ENCODE measurements at regions not wholly inside any gene's neighbourhood (a gene's known extent, or its start where the extent isn't known, plus 50 kb on each side); places are given as distances from the start of the nearest gene placed in this dataset.

DNA sequence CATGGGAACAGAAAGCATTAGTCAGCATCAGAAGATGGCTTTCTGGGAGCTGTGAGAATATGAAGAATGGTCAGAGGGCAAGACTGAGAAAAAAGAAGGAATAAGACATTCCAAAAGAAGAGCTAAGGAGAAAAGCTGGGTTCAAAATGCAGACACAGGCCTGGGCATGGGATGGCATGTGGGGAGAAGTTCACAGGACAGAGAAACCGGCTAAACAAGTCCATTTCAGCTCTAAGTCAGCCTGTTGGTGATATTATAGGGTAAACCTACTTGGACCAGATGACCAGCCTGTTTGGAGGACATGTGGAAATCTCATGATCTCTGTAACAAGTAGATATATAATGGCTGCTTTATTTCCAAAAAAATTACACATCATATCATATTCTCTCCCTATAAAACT lies 91.7 kb upstream of the MEIS1 start:
- no peak for ATAC-seq
- Histone ChIP-seq H3K27me3 (no peaks in the 10 kb centered on the region), H3K4me1 (no peaks in the 10 kb centered on the region), H3K36me3 (replicated peaks in 1 of 2; ENCODE audit: insufficient read depth in 1 of 2, low read depth in 2 of 2) (no peaks in the 10 kb centered on the region), H3K4me3 (no peak overlapping the region), H3K9me3 (no peaks in the 10 kb centered on the region), H3K27ac (no peak overlapping the region)
- DNase-seq, result no peak
- intact Hi-C loops (cut with DNase I), result no loop called here
- no peak for TF ChIP-seq POLR2A (IDR thresholded peaks at IDR 0.05)
- TF ChIP-seq, protein P1, sequence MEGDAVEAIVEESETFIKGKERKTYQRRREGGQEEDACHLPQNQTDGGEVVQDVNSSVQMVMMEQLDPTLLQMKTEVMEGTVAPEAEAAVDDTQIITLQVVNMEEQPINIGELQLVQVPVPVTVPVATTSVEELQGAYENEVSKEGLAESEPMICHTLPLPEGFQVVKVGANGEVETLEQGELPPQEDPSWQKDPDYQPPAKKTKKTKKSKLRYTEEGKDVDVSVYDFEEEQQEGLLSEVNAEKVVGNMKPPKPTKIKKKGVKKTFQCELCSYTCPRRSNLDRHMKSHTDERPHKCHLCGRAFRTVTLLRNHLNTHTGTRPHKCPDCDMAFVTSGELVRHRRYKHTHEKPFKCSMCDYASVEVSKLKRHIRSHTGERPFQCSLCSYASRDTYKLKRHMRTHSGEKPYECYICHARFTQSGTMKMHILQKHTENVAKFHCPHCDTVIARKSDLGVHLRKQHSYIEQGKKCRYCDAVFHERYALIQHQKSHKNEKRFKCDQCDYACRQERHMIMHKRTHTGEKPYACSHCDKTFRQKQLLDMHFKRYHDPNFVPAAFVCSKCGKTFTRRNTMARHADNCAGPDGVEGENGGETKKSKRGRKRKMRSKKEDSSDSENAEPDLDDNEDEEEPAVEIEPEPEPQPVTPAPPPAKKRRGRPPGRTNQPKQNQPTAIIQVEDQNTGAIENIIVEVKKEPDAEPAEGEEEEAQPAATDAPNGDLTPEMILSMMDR (IDR thresholded peaks at IDR 0.05), result no peak
- WGBS, 2 donors, result 71 to 72% methylated on average over 1 of the region's 1 CpG

- H3K4me3 ChIP-seq, result no peak overlapping the region
- H3K27ac ChIP-seq, result no peak overlapping the region
- no peaks in the 10 kb centered on the region for H3K9me3 ChIP-seq
- H3K4me1 ChIP-seq, result no peaks in the 10 kb centered on the region
- intact Hi-C loops (cut with DNase I), result no loop called here
- no peak for ATAC-seq
- no peak for TF ChIP-seq POLR2A (IDR thresholded peaks at IDR 0.05)
- no peak for DNase-seq
- 77 to 83% methylated on average over 5 of the region's 5 CpGs for WGBS, 2 donors
- no peaks in the 10 kb centered on the region for H3K36me3 ChIP-seq (replicated peaks in 1 of 2; ENCODE audit: insufficient read depth in 1 of 2, low read depth in 2 of 2)
- no peaks in the 10 kb centered on the region for H3K27me3 ChIP-seq
These were observed 94.4 kb upstream of the MEIS1 start for GRCh38 chr2:66340521-66340920.

GRCh38 chr2:66334237-66335029 lies 100.5 kb upstream of the MEIS1 start:
- H3K4me3 ChIP-seq, result no peak overlapping the region
- ATAC-seq, result no peak
- H3K9me3 ChIP-seq, result no peaks in the 10 kb centered on the region
- DNase-seq, result no peak
- no peaks in the 10 kb centered on the region for H3K4me1 ChIP-seq
- H3K27ac ChIP-seq, result no peak overlapping the region
- H3K36me3 ChIP-seq (replicated peaks in 1 of 2; ENCODE audit: insufficient read depth in 1 of 2, low read depth in 2 of 2), result no peaks in the 10 kb centered on the region
- intact Hi-C loops (cut with DNase I), result no loop called here
- no peaks in the 10 kb centered on the region for H3K27me3 ChIP-seq
- WGBS, 2 donors, result 71 to 77% methylated on average over 10 of the region's 10 CpGs
- TF ChIP-seq POLR2A (IDR thresholded peaks at IDR 0.05), result no peak
- TF ChIP-seq, protein P1 (IDR thresholded peaks at IDR 0.05), result no peak

- Histone ChIP-seq H3K36me3 (replicated peaks in 1 of 2; ENCODE audit: insufficient read depth in 1 of 2, low read depth in 2 of 2) (no peaks in the 10 kb centered on the region), H3K27me3 (no peaks in the 10 kb centered on the region), H3K4me1 (no peaks in the 10 kb centered on the region), H3K9me3 (no peaks in the 10 kb centered on the region), H3K27ac (no peak overlapping the region), H3K4me3 (no peak overlapping the region)
- intact Hi-C loops (cut with DNase I), result no loop called here
- TF ChIP-seq POLR2A (IDR thresholded peaks at IDR 0.05), result no peak
- TF ChIP-seq, protein P1 (IDR thresholded peaks at IDR 0.05), result no peak
- WGBS, 2 donors, result 65 to 77% methylated on average over 5 of the region's 5 CpGs
- no peak for DNase-seq
- ATAC-seq, result no peak
These were observed 103.7 kb upstream of the MEIS1 start for GRCh38 chr2:66331176-66331575.

GRCh38 chr2:66329081-66329605 lies 105.8 kb upstream of the MEIS1 start:
- intact Hi-C loops (cut with DNase I), result no loop called here
- H3K27ac ChIP-seq, result no peak overlapping the region
- H3K9me3 ChIP-seq, result no peaks in the 10 kb centered on the region
- ATAC-seq (no peak), DNase-seq (no peak)
- TF ChIP-seq, protein P1 (IDR thresholded peaks at IDR 0.05), result no peak
- no peak for TF ChIP-seq POLR2A (IDR thresholded peaks at IDR 0.05)
- H3K36me3 ChIP-seq (replicated peaks in 1 of 2; ENCODE audit: insufficient read depth in 1 of 2, low read depth in 2 of 2), result no peaks in the 10 kb centered on the region
- 79 to 83% methylated on average over 5 of the region's 5 CpGs for WGBS, 2 donors
- H3K4me1 ChIP-seq, result no peaks in the 10 kb centered on the region
- H3K4me3 ChIP-seq, result no peak overlapping the region
- H3K27me3 ChIP-seq, result no peaks in the 10 kb centered on the region
